Ovary (tissue), 3 donors: ENCODE measurements at regions not wholly inside any gene's neighbourhood (a gene's known extent, or its start where the extent isn't known, plus 50 kb on each side); places are given as distances from the start of the nearest gene placed in this dataset.

ENCODE experiments used
- POLR2A ChIP-seq: fragments of 450-650 bp; IDR thresholded peaks from one replicate; pipeline ENCODE4 v1.6.1; 2017; ENCODE audit warnings: antibody characterized with exemption, mild to moderate bottlenecking, moderate library complexity
- TF ChIP-seq, protein P1 (sequence below), 3 donors: fragments of 450-650 bp in 2 of 3; fragments of 200-600 bp in 1 of 3; IDR thresholded peaks; one replicate each; pipeline versions ENCODE4 v1.5.1 to v1.8.0; 2016 to 2022; ENCODE audit warnings: antibody characterized with exemption in 3 of 3, mild to moderate bottlenecking in 1 of 3
- donor health status: DM: no; HTN: no; CAD: no.

DNA sequence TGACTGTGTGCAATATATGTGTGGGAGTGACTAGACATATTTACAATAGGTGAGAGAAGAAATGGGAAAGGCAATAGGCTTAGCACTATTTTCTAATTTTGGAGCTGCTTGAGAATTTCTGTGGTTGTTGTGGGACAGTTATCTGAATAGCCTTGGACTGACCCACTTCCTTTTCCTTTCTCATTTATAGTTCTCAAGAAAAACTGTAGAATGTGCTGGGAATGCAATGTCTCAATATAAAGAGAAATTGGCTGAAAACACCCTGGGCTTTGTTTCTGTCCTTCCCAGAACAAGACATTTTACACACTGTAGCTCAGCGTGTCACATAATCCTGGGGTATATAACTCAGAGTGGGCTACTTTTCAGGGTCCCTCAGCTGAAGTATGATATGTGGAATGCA is 153.0 kb upstream of the RHOBTB1 start:
- TF ChIP-seq, protein P1, sequence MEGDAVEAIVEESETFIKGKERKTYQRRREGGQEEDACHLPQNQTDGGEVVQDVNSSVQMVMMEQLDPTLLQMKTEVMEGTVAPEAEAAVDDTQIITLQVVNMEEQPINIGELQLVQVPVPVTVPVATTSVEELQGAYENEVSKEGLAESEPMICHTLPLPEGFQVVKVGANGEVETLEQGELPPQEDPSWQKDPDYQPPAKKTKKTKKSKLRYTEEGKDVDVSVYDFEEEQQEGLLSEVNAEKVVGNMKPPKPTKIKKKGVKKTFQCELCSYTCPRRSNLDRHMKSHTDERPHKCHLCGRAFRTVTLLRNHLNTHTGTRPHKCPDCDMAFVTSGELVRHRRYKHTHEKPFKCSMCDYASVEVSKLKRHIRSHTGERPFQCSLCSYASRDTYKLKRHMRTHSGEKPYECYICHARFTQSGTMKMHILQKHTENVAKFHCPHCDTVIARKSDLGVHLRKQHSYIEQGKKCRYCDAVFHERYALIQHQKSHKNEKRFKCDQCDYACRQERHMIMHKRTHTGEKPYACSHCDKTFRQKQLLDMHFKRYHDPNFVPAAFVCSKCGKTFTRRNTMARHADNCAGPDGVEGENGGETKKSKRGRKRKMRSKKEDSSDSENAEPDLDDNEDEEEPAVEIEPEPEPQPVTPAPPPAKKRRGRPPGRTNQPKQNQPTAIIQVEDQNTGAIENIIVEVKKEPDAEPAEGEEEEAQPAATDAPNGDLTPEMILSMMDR (IDR thresholded peaks at IDR 0.05): no peak
- TF ChIP-seq POLR2A: no peak
